ENCODE measurements at regions not wholly inside any gene's neighbourhood (a gene's known extent, or its start where the extent isn't known, plus 50 kb on each side); places are given as distances from the start of the nearest gene placed in this dataset.

- H3K4me3 ChIP-seq (ENCODE audit: low read length) = no peak overlapping the region
- H3K9me3 ChIP-seq (ENCODE audit: low read depth, low read length) = peaks cover 17% of the 10 kb centered on the region
- no peaks in the 10 kb centered on the region for H3K4me1 ChIP-seq (ENCODE audit: insufficient read depth, low read length)
- no peaks in the 10 kb centered on the region for H3K27me3 ChIP-seq (ENCODE audit: insufficient read depth, low read length)
Measured at GRCh38 chr13:74929436-74929835, 552.5 kb downstream of the TBC1D4 start.

GRCh38 chr13:74927823-74928222 is 554.1 kb downstream of the TBC1D4 start:
- no peaks in the 10 kb centered on the region for H3K27me3 ChIP-seq (ENCODE audit: insufficient read depth, low read length)
- peaks cover 17% of the 10 kb centered on the region for H3K9me3 ChIP-seq (ENCODE audit: low read depth, low read length)
- no peaks in the 10 kb centered on the region for H3K4me1 ChIP-seq (ENCODE audit: insufficient read depth, low read length)
- H3K4me3 ChIP-seq (ENCODE audit: low read length) = no peak overlapping the region

- no peak overlapping the region for H3K4me3 ChIP-seq (ENCODE audit: low read length)
- H3K27me3 ChIP-seq (ENCODE audit: insufficient read depth, low read length) = no peaks in the 10 kb centered on the region
- H3K9me3 ChIP-seq (ENCODE audit: low read depth, low read length) = peaks cover 17% of the 10 kb centered on the region
- H3K4me1 ChIP-seq (ENCODE audit: insufficient read depth, low read length) = no peaks in the 10 kb centered on the region
Measured at GRCh38 chr13:74922963-74923362, 559.0 kb downstream of the TBC1D4 start.

- no peaks in the 10 kb centered on the region for H3K4me1 ChIP-seq (ENCODE audit: insufficient read depth, low read length)
- H3K9me3 ChIP-seq (ENCODE audit: low read depth, low read length) = peaks cover 7% of the 10 kb centered on the region
- no peaks in the 10 kb centered on the region for H3K27me3 ChIP-seq (ENCODE audit: insufficient read depth, low read length)
- H3K4me3 ChIP-seq (ENCODE audit: low read length) = no peak overlapping the region
Measured at GRCh38 chr13:74921326-74921725, 560.6 kb downstream of the TBC1D4 start.

DNA sequence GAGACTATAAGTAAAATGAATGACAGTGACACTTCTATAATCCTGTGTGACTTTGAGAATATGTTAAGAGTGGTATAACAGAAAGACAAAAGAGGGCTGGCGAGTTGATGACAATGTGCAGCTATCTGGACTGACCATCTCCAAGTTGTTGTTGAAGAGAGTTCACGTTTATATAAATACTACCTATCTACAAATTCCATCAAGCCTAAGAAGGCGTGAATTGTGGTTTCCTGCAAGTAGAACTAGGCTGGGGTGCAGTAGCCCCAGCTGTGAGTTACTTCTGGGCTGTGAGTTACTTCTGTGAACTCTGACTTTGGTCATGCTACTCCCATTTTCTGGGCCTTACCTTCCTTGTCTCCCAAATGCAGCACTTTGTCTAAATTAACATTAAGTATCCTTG is 561.0 kb downstream of the TBC1D4 start:
- H3K4me3 ChIP-seq (ENCODE audit: low read length) = no peak overlapping the region
- H3K27me3 ChIP-seq (ENCODE audit: insufficient read depth, low read length) = no peaks in the 10 kb centered on the region
- H3K9me3 ChIP-seq (ENCODE audit: low read depth, low read length) = peaks cover 3% of the 10 kb centered on the region
- no peaks in the 10 kb centered on the region for H3K4me1 ChIP-seq (ENCODE audit: insufficient read depth, low read length)

GRCh38 chr13:74920361-74920760 is 561.6 kb downstream of the TBC1D4 start:
- Histone ChIP-seq H3K4me3 (ENCODE audit: low read length) (no peak overlapping the region), H3K27me3 (ENCODE audit: insufficient read depth, low read length) (no peaks in the 10 kb centered on the region), H3K9me3 (ENCODE audit: low read depth, low read length) (no peaks in the 10 kb centered on the region), H3K4me1 (ENCODE audit: insufficient read depth, low read length) (no peaks in the 10 kb centered on the region)

DNA sequence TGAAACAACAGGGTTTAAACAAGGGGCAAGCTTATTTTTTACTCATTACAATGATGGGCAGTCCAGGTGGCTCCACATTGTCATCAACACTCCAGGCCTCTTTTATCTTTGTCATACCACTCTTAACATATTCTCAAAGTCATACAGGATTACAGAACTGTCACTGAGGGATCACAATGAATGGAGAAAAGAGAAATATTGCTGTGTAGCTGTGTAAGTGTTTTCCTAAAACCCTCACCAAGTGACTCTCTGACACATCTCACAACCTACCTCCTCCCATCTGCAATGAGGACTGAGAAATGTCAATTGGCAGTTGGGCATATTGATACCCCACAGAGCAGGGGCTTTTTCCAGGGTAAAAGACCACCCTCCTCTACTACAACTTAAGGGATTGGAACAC is 562.1 kb downstream of the TBC1D4 start:
- Histone ChIP-seq H3K9me3 (ENCODE audit: low read depth, low read length) (no peaks in the 10 kb centered on the region), H3K4me3 (ENCODE audit: low read length) (no peak overlapping the region), H3K4me1 (ENCODE audit: insufficient read depth, low read length) (no peaks in the 10 kb centered on the region), H3K27me3 (ENCODE audit: insufficient read depth, low read length) (no peaks in the 10 kb centered on the region)

GRCh38 chr13:74912898-74913297 is 569.1 kb downstream of the TBC1D4 start:
- H3K27me3 ChIP-seq (ENCODE audit: insufficient read depth, low read length) = no peaks in the 10 kb centered on the region
- H3K9me3 ChIP-seq (ENCODE audit: low read depth, low read length) = no peaks in the 10 kb centered on the region
- H3K4me1 ChIP-seq (ENCODE audit: insufficient read depth, low read length) = no peaks in the 10 kb centered on the region
- no peak overlapping the region for H3K4me3 ChIP-seq (ENCODE audit: low read length)

DNA sequence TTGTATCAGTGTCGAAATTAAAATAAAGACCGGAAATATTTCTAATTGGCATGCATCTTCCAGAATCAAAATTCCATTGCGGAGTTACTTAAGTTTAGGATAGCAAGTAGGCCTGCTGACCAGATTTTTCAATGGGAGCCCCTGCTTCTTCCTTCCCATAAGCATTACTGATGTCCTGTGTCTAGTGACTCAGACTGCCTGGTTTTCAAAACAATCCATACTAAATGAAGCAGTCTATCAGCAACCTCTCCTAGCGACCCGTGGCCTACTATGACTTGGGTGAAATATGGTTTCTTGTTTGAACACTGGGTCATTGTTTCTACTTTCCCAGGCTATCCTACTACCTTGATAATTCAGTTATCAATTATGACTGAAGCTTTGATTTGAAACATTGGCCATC is 571.6 kb downstream of the TBC1D4 start:
- Histone ChIP-seq H3K4me1 (ENCODE audit: insufficient read depth, low read length) (no peaks in the 10 kb centered on the region), H3K9me3 (ENCODE audit: low read depth, low read length) (no peaks in the 10 kb centered on the region), H3K4me3 (ENCODE audit: low read length) (no peak overlapping the region), H3K27me3 (ENCODE audit: insufficient read depth, low read length) (no peaks in the 10 kb centered on the region)

DNA sequence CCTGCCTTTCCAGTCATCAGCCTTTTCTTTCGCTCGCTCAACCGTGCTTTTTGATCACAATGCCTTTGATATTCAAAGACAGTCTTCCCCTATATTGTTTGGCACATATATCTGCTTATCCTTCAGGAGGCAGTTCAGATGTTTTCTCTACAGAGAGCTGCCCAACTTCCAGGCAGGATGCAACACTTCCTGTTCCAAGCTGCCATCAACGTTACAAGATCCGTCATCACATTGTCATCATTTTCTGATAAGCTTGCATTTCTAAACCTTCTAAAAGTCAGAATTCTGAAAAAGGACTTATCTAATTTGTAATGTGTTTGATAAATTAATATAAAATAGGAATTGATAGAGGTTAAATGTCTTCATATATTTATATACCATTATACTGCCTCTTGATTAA is 574.2 kb downstream of the TBC1D4 start:
- H3K4me1 ChIP-seq (ENCODE audit: insufficient read depth, low read length) = no peaks in the 10 kb centered on the region
- H3K4me3 ChIP-seq (ENCODE audit: low read length) = no peak overlapping the region
- no peaks in the 10 kb centered on the region for H3K9me3 ChIP-seq (ENCODE audit: low read depth, low read length)
- no peaks in the 10 kb centered on the region for H3K27me3 ChIP-seq (ENCODE audit: insufficient read depth, low read length)

- Histone ChIP-seq H3K9me3 (ENCODE audit: low read depth, low read length) (no peaks in the 10 kb centered on the region), H3K4me3 (ENCODE audit: low read length) (no peak overlapping the region), H3K27me3 (ENCODE audit: insufficient read depth, low read length) (no peaks in the 10 kb centered on the region), H3K4me1 (ENCODE audit: insufficient read depth, low read length) (no peaks in the 10 kb centered on the region)
Measured at GRCh38 chr13:74904556-74904955, 577.4 kb downstream of the TBC1D4 start.

DNA sequence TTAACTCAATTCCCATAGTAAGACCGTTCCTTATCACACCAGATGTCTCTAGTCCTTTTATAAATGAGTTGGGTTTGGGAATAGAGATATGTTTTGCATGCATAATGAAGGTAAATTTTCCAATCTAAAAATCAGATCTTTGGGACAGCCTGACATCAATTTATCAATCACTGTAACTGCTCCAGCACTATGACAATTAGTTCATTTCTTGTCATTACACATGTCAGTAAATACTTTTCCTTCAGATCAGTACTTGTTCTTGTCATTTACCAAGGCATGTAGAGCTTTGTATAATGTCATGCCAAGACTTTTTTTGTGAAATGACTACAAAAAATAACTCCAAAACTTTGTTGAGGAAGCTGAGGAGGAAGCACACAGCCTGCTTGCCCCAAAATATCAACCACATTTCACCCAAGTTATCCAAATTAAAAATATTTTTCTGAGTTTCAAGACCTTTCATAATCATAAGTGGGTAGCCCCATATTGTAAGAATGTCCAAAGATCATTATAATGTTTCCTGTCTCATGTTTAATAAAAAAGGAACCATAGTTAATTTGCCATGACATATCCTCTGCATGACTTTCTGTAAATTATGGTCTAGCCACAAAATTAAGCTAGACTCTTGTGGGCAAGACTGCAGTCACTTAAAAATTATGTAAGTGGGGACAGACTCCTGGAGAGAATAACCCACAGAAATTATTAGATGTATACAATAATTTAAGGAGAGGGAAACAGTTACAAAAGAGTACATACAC is 586.8 kb downstream of the TBC1D4 start:
- Histone ChIP-seq H3K9me3 (ENCODE audit: low read depth, low read length) (no peaks in the 10 kb centered on the region), H3K4me1 (ENCODE audit: insufficient read depth, low read length) (no peaks in the 10 kb centered on the region), H3K4me3 (ENCODE audit: low read length) (no peak overlapping the region), H3K27me3 (ENCODE audit: insufficient read depth, low read length) (no peaks in the 10 kb centered on the region)

GRCh38 chr13:74892096-74892495 is 589.9 kb downstream of the TBC1D4 start:
- H3K4me3 ChIP-seq (ENCODE audit: low read length) = no peak overlapping the region
- H3K27me3 ChIP-seq (ENCODE audit: insufficient read depth, low read length) = no peaks in the 10 kb centered on the region
- H3K4me1 ChIP-seq (ENCODE audit: insufficient read depth, low read length) = no peaks in the 10 kb centered on the region
- no peaks in the 10 kb centered on the region for H3K9me3 ChIP-seq (ENCODE audit: low read depth, low read length)

DNA sequence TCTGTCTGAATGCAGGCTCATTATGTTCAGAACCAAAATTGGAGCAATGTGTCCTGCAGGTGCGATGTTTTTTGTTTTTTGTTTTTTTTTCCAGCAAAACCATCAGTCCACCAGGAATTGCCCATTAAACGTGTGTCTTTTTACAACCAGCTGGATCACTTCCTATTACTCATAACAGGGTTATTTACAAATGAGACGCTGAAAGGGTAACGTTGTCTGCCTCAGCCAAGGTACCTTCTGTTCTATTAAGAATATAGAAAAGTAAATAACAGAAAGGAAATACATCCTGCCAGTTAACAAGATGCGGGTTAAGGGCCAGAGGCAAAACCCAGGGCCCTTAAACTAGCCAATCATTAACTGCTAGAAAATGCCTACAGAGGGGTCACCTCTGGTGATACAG is 590.4 kb downstream of the TBC1D4 start:
- Histone ChIP-seq H3K4me3 (ENCODE audit: low read length) (no peak overlapping the region), H3K27me3 (ENCODE audit: insufficient read depth, low read length) (no peaks in the 10 kb centered on the region)

GRCh38 chr13:74889321-74889720 is 592.6 kb downstream of the TBC1D4 start:
- Histone ChIP-seq H3K4me3 (ENCODE audit: low read length) (no peak overlapping the region), H3K4me1 (ENCODE audit: insufficient read depth, low read length) (no peaks in the 10 kb centered on the region), H3K9me3 (ENCODE audit: low read depth, low read length) (no peaks in the 10 kb centered on the region), H3K27me3 (ENCODE audit: insufficient read depth, low read length) (no peaks in the 10 kb centered on the region)

More for the DNA sequence above, 590.4 kb downstream of the TBC1D4 start:
- Histone ChIP-seq H3K9me3 (ENCODE audit: low read depth, low read length) (no peaks in the 10 kb centered on the region), H3K4me1 (ENCODE audit: insufficient read depth, low read length) (no peaks in the 10 kb centered on the region)

DNA sequence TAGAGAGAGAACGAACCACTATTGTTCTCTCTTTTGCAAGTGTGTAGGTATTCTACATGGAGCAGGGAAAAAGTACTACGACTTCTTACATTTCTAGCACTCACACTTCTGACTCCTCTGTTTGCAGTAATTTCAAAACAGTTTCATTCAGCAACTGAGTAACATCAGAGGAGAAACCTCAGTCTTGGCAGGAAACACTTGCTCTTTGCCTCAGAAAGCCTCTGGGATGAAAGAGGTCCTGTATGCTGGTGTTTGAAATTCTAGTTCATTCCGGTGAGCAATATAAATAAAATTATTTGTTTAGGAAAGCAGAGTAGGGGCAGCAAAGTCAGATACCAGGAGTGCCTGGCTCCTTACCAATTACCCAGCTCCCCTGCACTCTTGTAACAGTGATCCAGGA is 595.5 kb downstream of the TBC1D4 start:
- Histone ChIP-seq H3K4me3 (ENCODE audit: low read length) (no peak overlapping the region), H3K27me3 (ENCODE audit: insufficient read depth, low read length) (no peaks in the 10 kb centered on the region), H3K4me1 (ENCODE audit: insufficient read depth, low read length) (no peaks in the 10 kb centered on the region), H3K9me3 (ENCODE audit: low read depth, low read length) (no peaks in the 10 kb centered on the region)
